DOHH2 (cell line): ENCODE measurements at regions not wholly inside any gene's neighbourhood (a gene's known extent, or its start where the extent isn't known, plus 50 kb on each side); places are given as distances from the start of the nearest gene placed in this dataset.

Source experiments
- EZH2phosphoT487 ChIP-seq: fragments of 200-600 bp; sonication (generic); IDR thresholded peaks from 2 replicates; pipeline ENCODE4 v1.6.1; 2017; ENCODE audit warnings: borderline replicate concordance, mild to moderate bottlenecking, antibody characterized with exemption, low read length, moderate library complexity, mixed read lengths
- TF ChIP-seq, protein P1 (sequence below): fragments of 200-600 bp; sonication (generic); IDR thresholded peaks from one replicate; pipeline ENCODE4 v1.5.1; 2014; ENCODE audit warnings: antibody characterized with exemption, mild to moderate bottlenecking, low read depth, low read length; ENCODE audit not compliant: poor library complexity, severe bottlenecking

DNA sequence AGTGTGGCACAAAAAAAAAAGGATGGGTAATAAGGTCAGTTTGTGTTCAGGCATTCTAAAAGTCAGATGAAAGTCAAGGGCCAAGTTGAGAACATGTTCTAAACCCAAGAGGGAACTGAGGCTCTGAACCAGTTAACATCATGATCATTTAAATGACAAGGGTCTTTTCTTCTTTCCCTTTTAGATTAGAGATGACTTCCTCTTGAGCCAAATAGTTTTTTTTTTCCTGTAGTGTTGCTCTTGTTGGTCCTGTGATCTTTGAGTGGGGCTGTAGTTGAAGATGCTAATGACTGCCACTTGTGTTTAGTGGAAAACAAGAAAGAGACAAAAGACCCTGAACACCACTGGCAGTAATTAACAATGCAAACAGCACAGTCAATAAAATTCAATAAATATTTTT is 482.7 kb upstream of the SYT4 start:
- TF ChIP-seq, protein P1, sequence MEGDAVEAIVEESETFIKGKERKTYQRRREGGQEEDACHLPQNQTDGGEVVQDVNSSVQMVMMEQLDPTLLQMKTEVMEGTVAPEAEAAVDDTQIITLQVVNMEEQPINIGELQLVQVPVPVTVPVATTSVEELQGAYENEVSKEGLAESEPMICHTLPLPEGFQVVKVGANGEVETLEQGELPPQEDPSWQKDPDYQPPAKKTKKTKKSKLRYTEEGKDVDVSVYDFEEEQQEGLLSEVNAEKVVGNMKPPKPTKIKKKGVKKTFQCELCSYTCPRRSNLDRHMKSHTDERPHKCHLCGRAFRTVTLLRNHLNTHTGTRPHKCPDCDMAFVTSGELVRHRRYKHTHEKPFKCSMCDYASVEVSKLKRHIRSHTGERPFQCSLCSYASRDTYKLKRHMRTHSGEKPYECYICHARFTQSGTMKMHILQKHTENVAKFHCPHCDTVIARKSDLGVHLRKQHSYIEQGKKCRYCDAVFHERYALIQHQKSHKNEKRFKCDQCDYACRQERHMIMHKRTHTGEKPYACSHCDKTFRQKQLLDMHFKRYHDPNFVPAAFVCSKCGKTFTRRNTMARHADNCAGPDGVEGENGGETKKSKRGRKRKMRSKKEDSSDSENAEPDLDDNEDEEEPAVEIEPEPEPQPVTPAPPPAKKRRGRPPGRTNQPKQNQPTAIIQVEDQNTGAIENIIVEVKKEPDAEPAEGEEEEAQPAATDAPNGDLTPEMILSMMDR: no peak
- no peak for TF ChIP-seq EZH2phosphoT487
